Neural cell (in vitro differentiated cells): ENCODE measurements at regions not wholly inside any gene's neighbourhood (a gene's known extent, or its start where the extent isn't known, plus 50 kb on each side); places are given as distances from the start of the nearest gene placed in this dataset.

Source experiments
- H2AFZ ChIP-seq: fragments of 200-600, 300-800 bp; sonication (generic), shearing (Covaris generic); 2 replicates; pipeline ENCODE4 v1.6.0; 2014; ENCODE audit warnings: low read depth, mild to moderate bottlenecking, antibody characterized with exemption, low read length, moderate library complexity
- H3F3A ChIP-seq: fragments of 200-600 bp; shearing (Covaris generic); 2 replicates; pipeline ENCODE4 v1.6.1; 2016; ENCODE audit warnings: mild to moderate bottlenecking, moderate library complexity, mixed read lengths, antibody characterized with exemption, low read length; ENCODE audit not compliant: insufficient read depth, poor library complexity, severe bottlenecking
- H3K27ac ChIP-seq: fragments of 200-600, 300-800 bp; sonication (generic), shearing (Covaris generic); 2 replicates; pipeline ENCODE4 v1.5.1; 2014; ENCODE audit warnings: mild to moderate bottlenecking, low read length, moderate library complexity
- H3K27me3 ChIP-seq: fragments of 300-800, 200-600 bp; sonication (generic), shearing (Covaris generic); 2 replicates; pipeline ENCODE4 v1.6.0; 2014; ENCODE audit warnings: mild to moderate bottlenecking, low read depth, low read length, moderate library complexity; ENCODE audit not compliant: insufficient read depth
- H3K36me3 ChIP-seq: fragments of 300-800, 200-600 bp; sonication (generic), shearing (Covaris generic); 2 replicates; pipeline ENCODE4 v1.5.1; 2014; ENCODE audit warnings: mild to moderate bottlenecking, antibody characterized with exemption, low read length, moderate library complexity; ENCODE audit not compliant: insufficient read depth
- H3K4me2 ChIP-seq: fragments of 300-800, 200-600 bp; sonication (generic), shearing (Covaris generic); 2 replicates; pipeline ENCODE4 v1.6.0; 2014; ENCODE audit warnings: mild to moderate bottlenecking, low read length
- H3K4me3 ChIP-seq: fragments of 300-800, 200-600 bp; sonication (generic), shearing (Covaris generic); 2 replicates; pipeline ENCODE4 v1.5.1; 2014; ENCODE audit warnings: mild to moderate bottlenecking, low read length, moderate library complexity
- H3K79me2 ChIP-seq: fragments of 200-600 bp; shearing (Covaris generic); replicated peaks from 2 replicates; pipeline ENCODE4 v1.6.0; 2014; ENCODE audit warnings: mild to moderate bottlenecking, low read length, moderate library complexity; ENCODE audit not compliant: insufficient read depth
- H3K9ac ChIP-seq: fragments of 300-800, 200-600 bp; sonication (generic), shearing (Covaris generic); 2 replicates; pipeline ENCODE4 v1.6.1; 2016; ENCODE audit warnings: mild to moderate bottlenecking, low read length, mixed read lengths
- H3K9me2 ChIP-seq: fragments of 200-600 bp; shearing (Covaris generic); 2 replicates; pipeline ENCODE4 v1.6.1; 2016; ENCODE audit warnings: mild to moderate bottlenecking, low read length, mixed read lengths; ENCODE audit not compliant: insufficient read depth
- H3K9me3 ChIP-seq: fragments of 200-600, 300-800 bp; sonication (generic), shearing (Covaris generic); 2 replicates; pipeline ENCODE4 v1.6.1; 2016; ENCODE audit warnings: mild to moderate bottlenecking, mixed run types, low read length, moderate library complexity, mixed read lengths
- H4K20me1 ChIP-seq: fragments of 200-600 bp; shearing (Covaris generic); 2 replicates; pipeline ENCODE4 v1.6.1; 2016; ENCODE audit warnings: mild to moderate bottlenecking, mixed run types; ENCODE audit not compliant: insufficient read depth
- EP300 ChIP-seq: fragments of 450-650 bp; conservative IDR thresholded peaks from 2 replicates; pipeline ENCODE4 v1.6.1; 2014; ENCODE audit warnings: antibody characterized with exemption, mild to moderate bottlenecking, moderate library complexity; ENCODE audit not compliant: poor library complexity, severe bottlenecking
- EZH2 ChIP-seq: fragments of 200-600, 300-800 bp; shearing (Covaris generic), sonication (generic); IDR thresholded peaks from 2 replicates; pipeline ENCODE4 v1.6.1; 2014; ENCODE audit warnings: antibody characterized with exemption, low read length, borderline replicate concordance, mild to moderate bottlenecking; ENCODE audit not compliant: insufficient read depth, poor library complexity, severe bottlenecking
- MXI1 ChIP-seq: fragments of 450-650 bp; conservative IDR thresholded peaks from 2 replicates; pipeline ENCODE4 v1.6.1; 2014; ENCODE audit warnings: antibody characterized with exemption, mild to moderate bottlenecking; ENCODE audit not compliant: poor library complexity, severe bottlenecking
- POLR2AphosphoS5 ChIP-seq: IDR thresholded peaks from 2 replicates; pipeline ENCODE4 v1.6.1; 2012
- RAD21 ChIP-seq: fragments of 450-650 bp; conservative IDR thresholded peaks from 2 replicates; pipeline ENCODE4 v1.6.1; 2014; ENCODE audit warnings: antibody characterized with exemption, mild to moderate bottlenecking, moderate library complexity
- SMC3 ChIP-seq: fragments of 450-650 bp; conservative IDR thresholded peaks from 2 replicates; pipeline ENCODE4 v1.6.1; 2014; ENCODE audit warnings: antibody characterized with exemption, mild to moderate bottlenecking, moderate library complexity; ENCODE audit not compliant: poor library complexity
- TAF1 ChIP-seq: IDR thresholded peaks from 2 replicates; pipeline ENCODE4 v1.6.1; 2012; ENCODE audit warnings: low read depth
- TF ChIP-seq, protein P1 (sequence below): IDR thresholded peaks from 2 replicates; pipeline ENCODE4 v1.6.1; 2012; ENCODE audit warnings: borderline replicate concordance
- TF ChIP-seq, protein P2 (sequence below): fragments of 450-650 bp; IDR thresholded peaks from 2 replicates; pipeline ENCODE4 v1.5.1; 2014; ENCODE audit warnings: antibody characterized with exemption, mild to moderate bottlenecking, moderate library complexity; ENCODE audit not compliant: poor library complexity, severe bottlenecking

DNA sequence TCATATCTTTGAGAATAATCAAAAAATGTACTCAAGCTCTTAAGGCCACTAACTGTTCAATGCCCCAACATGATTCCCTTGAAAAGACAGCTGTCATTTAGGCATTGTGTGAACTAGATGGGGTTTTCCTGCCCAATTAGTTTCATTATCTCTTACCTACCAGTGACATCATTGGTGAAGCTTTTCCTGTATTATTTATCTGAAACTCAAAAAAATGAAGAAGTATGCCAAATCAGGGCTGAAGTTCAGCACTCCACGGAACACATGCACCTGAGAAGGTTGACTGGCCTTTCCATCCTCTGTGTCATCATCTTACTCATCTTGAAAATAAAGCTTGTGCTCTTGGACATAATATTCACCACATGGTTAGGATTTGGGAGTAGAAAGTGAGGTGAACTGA, 126.4 kb downstream of the TXNL1 start:
- H3K9ac ChIP-seq = no peak overlapping the region
- no peaks in the 10 kb centered on the region for H3F3A ChIP-seq
- H3K27me3 ChIP-seq = no peaks in the 10 kb centered on the region
- no peaks in the 10 kb centered on the region for H3K9me3 ChIP-seq
- no peaks in the 10 kb centered on the region for H3K36me3 ChIP-seq
- TF ChIP-seq MXI1 (no peak), SMC3 (no peak), POLR2AphosphoS5 (no peak), EZH2 (no peak), RAD21 (no peak), TAF1 (no peak), EP300 (no peak)
- TF ChIP-seq, protein P1, sequence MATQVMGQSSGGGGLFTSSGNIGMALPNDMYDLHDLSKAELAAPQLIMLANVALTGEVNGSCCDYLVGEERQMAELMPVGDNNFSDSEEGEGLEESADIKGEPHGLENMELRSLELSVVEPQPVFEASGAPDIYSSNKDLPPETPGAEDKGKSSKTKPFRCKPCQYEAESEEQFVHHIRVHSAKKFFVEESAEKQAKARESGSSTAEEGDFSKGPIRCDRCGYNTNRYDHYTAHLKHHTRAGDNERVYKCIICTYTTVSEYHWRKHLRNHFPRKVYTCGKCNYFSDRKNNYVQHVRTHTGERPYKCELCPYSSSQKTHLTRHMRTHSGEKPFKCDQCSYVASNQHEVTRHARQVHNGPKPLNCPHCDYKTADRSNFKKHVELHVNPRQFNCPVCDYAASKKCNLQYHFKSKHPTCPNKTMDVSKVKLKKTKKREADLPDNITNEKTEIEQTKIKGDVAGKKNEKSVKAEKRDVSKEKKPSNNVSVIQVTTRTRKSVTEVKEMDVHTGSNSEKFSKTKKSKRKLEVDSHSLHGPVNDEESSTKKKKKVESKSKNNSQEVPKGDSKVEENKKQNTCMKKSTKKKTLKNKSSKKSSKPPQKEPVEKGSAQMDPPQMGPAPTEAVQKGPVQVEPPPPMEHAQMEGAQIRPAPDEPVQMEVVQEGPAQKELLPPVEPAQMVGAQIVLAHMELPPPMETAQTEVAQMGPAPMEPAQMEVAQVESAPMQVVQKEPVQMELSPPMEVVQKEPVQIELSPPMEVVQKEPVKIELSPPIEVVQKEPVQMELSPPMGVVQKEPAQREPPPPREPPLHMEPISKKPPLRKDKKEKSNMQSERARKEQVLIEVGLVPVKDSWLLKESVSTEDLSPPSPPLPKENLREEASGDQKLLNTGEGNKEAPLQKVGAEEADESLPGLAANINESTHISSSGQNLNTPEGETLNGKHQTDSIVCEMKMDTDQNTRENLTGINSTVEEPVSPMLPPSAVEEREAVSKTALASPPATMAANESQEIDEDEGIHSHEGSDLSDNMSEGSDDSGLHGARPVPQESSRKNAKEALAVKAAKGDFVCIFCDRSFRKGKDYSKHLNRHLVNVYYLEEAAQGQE = no peak
- TF ChIP-seq, protein P2, sequence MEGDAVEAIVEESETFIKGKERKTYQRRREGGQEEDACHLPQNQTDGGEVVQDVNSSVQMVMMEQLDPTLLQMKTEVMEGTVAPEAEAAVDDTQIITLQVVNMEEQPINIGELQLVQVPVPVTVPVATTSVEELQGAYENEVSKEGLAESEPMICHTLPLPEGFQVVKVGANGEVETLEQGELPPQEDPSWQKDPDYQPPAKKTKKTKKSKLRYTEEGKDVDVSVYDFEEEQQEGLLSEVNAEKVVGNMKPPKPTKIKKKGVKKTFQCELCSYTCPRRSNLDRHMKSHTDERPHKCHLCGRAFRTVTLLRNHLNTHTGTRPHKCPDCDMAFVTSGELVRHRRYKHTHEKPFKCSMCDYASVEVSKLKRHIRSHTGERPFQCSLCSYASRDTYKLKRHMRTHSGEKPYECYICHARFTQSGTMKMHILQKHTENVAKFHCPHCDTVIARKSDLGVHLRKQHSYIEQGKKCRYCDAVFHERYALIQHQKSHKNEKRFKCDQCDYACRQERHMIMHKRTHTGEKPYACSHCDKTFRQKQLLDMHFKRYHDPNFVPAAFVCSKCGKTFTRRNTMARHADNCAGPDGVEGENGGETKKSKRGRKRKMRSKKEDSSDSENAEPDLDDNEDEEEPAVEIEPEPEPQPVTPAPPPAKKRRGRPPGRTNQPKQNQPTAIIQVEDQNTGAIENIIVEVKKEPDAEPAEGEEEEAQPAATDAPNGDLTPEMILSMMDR = no peak
- H4K20me1 ChIP-seq = no peaks in the 10 kb centered on the region
- H3K79me2 ChIP-seq = no peaks in the 10 kb centered on the region
- H2AFZ ChIP-seq = no peak overlapping the region
- no peak overlapping the region for H3K27ac ChIP-seq
- no peak overlapping the region for H3K4me3 ChIP-seq
- H3K4me2 ChIP-seq = no peak overlapping the region
- H3K9me2 ChIP-seq = no peaks in the 10 kb centered on the region

DNA sequence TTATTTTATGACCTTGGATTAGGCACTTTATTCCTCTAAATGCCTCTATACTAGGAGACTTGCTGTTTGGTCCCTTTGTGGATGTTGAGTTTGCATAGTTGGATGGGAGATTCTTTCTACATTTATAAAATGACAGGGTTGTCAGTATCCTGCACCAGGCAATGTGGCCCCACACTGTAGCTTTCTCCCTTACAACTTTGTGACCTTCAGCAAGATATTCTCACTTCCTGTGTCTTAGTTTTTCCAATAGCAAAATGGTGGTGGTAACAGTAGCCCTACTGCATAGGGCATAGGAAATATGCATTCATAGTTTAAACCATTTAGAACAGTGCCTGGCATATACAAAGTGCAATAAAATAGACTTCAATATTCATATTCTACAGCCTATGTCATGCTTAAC, 128.3 kb downstream of the TXNL1 start:
- H3K4me3 ChIP-seq = no peak overlapping the region
- H3K4me2 ChIP-seq = no peak overlapping the region
- no peaks in the 10 kb centered on the region for H3K9me2 ChIP-seq
- no peak for TF ChIP-seq SMC3
- no peak for TF ChIP-seq MXI1
- TF ChIP-seq, protein P1 = no peak
- no peaks in the 10 kb centered on the region for H3K79me2 ChIP-seq
- H3K27ac ChIP-seq = no peak overlapping the region
- no peak overlapping the region for H2AFZ ChIP-seq
- no peak overlapping the region for H3K9ac ChIP-seq
- H4K20me1 ChIP-seq = no peaks in the 10 kb centered on the region
- H3K36me3 ChIP-seq = no peaks in the 10 kb centered on the region
- H3K9me3 ChIP-seq = no peaks in the 10 kb centered on the region
- no peaks in the 10 kb centered on the region for H3F3A ChIP-seq
- no peaks in the 10 kb centered on the region for H3K27me3 ChIP-seq
